Lower leg skin (tissue), 4 donors: ENCODE measurements at regions not wholly inside any gene's neighbourhood (a gene's known extent, or its start where the extent isn't known, plus 50 kb on each side); places are given as distances from the start of the nearest gene placed in this dataset.
"Not testable (repeated sequence)": the region's sequence is repeated elsewhere in the genome, so short reads cannot be mapped to it uniquely, and the experiment has no call there.

Source experiments
- DNase-seq, 2 donors: peaks; one replicate each; pipeline ENCODE4 v3.0.0-alpha.2; 2019; ENCODE audit warnings: low spot score in 2 of 2
- H3K4me3 ChIP-seq: fragments of 200-600 bp; sonication (generic); 2 replicates; pipeline ENCODE4 v1.5.1; 2017; ENCODE audit warnings: mild to moderate bottlenecking, low read depth; ENCODE audit not compliant: poor library complexity, severe bottlenecking
- CTCF ChIP-seq, 3 donors: fragments of 450-650 bp; IDR thresholded peaks; one replicate each; pipeline ENCODE4 v1.5.1; 2016; ENCODE audit warnings: antibody characterized with exemption in 3 of 3, mild to moderate bottlenecking in 3 of 3, moderate library complexity in 2 of 3
- POLR2A ChIP-seq, 2 donors: fragments of 450-650 bp; IDR thresholded peaks; one replicate each; pipeline ENCODE4 v1.6.1; 2016 to 2017; ENCODE audit warnings: antibody characterized with exemption in 2 of 2, mild to moderate bottlenecking in 1 of 2, moderate library complexity in 1 of 2
- WGBS, 2 donors: methylation state at CpG; one replicate each; pipeline ENCODE4 v1.1.5; 2018; 5-methylcytosine and 5-hydroxymethylcytosine counted together
- intact Hi-C: fragments of 100-400 bp; cut with DNase I; formaldehyde crosslinking; loops from one replicate; pipeline ENCODE4 v1.15.0; 2023; ENCODE audit warnings: low total_unique reads

GRCh38 chr12:84165998-84166571, 746.5 kb downstream of the SLC6A15 start:
- TF ChIP-seq CTCF (IDR thresholded peaks at IDR 0.05) (no peak), POLR2A (IDR thresholded peaks at IDR 0.05) (no peak)
- DNase-seq = no peak
- intact Hi-C loops = loop anchor here (5.0 kb wide), 1 partner anchor 696 kb away; no protein-coding TSS in a partner anchor
- H3K4me3 ChIP-seq = no peak overlapping the region
- 64 to 72% methylated on average over 2 of the region's 2 CpGs for WGBS, 2 donors

DNA sequence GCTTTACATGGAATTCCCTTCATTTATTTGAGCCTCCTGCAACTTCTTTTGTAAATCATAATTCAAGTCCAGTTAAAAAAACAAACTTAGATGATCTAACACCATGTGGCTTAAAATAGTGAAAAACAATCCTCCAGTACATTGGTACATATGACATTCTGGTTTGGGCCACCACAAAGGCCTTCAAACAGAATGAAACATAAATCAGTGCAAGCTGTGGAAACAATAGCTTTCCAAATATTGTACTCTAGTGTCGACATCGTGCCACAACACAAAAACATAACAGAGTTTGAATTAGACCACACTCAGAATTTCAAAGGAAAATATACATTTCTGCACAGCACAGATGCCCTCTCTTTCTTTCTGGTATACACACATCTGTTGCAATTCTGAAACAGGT, 751.3 kb downstream of the SLC6A15 start:
- intact Hi-C loops = no loop called here
- 66 to 73% methylated on average over 2 of the region's 2 CpGs for WGBS, 2 donors
- no peak for TF ChIP-seq CTCF (IDR thresholded peaks at IDR 0.05)
- no peak for TF ChIP-seq POLR2A (IDR thresholded peaks at IDR 0.05)
- no peak overlapping the region for H3K4me3 ChIP-seq
- DNase-seq = no peak

DNA sequence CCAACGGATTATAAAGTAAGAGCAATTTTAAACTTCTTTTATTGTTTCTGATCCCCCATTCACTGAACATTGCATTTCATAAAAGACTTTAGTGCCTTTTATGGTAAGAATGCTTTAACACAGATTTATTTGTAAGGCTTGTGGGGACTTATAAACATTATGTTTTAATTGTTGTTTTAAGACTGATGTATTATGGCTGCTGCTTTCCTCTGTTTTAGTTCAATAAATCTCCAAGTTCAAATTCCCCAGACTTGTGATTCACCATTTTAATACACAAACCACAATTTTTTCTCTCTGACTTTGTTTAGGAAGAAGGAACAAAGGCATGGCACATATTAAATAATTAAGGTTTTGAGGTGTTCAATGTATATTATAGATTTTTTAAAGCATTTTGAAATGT, 753.3 kb downstream of the SLC6A15 start:
- DNase-seq = no peak
- WGBS, 2 donors = 87 to 89% methylated on average over 1 of the region's 1 CpG
- intact Hi-C loops = no loop called here
- no peak overlapping the region for H3K4me3 ChIP-seq
- no peak for TF ChIP-seq CTCF (IDR thresholded peaks at IDR 0.05)
- no peak for TF ChIP-seq POLR2A (IDR thresholded peaks at IDR 0.05)

DNA sequence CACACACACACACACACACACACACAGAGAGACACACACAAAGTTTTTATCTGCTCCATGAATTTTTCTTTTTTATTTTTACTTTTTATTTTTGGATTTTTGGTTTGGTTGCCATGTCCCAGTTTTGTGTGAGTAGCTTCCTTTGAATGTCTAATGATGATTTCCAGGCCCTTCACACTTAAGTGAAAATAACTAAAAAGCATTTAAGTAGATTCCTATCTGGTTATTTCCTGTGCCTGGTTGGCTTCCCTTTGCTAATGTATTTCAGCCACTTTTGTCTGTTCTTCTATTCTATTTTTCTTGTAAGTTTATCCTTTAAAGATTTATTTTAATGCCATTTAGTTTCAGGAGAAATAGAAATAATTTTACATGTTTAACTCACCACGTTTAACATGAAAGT, 755.4 kb downstream of the SLC6A15 start:
- TF ChIP-seq CTCF (IDR thresholded peaks at IDR 0.05) = no peak
- TF ChIP-seq POLR2A (IDR thresholded peaks at IDR 0.05) = no peak
- no peak for DNase-seq
- 76 to 79% methylated on average over 1 of the region's 1 CpG for WGBS, 2 donors
- H3K4me3 ChIP-seq = no peak overlapping the region
- intact Hi-C loops = no loop called here

DNA sequence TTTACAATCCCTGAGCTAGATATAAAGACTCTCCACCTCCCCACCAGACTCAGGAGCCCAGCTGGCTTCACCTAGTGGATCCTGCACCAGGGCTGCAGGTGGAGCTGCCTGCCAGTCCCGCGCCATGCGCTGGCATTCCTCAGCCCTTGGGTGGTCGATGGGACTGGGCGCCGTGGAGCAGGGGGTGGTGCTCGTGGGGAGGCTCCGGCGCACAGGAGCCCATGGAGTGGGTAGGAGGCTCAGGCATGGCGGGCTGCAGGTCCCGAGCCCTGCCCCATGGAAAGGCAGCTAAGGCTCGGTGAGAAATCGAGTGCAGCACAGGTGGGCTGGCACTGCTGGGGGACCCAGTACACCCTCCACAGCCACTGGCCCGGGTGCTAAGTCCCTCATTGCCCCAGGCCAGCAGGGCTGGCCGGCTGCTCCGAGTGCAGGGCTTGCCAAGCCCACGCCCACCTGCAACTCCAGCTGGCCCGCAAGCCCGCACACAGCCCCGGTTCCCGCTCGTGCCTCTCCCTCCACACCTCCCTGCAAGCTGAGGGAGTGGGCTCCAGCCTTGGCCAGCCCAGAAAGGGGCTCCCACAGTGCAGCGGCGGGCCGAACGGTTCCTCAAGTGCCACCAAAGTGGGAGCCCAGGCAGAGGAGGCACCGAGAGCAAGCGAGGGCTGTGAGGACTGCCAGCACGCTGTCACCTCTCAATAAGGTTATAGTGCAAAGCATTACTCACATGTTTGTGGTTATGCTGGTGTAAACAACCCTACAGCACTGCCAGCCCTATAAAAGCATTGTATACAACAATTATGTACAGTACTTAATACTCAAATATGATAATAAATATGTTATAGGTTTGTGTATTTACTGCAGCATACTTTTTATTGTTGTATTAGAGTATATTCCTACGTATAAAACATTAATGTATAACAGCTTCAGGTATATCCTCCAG, 757.3 kb downstream of the SLC6A15 start:
- 94 to 96% methylated on average over 27 to 28 of the region's 30 CpGs for WGBS, 2 donors
- DNase-seq = peak in 1 of 2 donors; percentile 43
- H3K4me3 ChIP-seq, intact Hi-C loops: not testable (repeated sequence)

DNA sequence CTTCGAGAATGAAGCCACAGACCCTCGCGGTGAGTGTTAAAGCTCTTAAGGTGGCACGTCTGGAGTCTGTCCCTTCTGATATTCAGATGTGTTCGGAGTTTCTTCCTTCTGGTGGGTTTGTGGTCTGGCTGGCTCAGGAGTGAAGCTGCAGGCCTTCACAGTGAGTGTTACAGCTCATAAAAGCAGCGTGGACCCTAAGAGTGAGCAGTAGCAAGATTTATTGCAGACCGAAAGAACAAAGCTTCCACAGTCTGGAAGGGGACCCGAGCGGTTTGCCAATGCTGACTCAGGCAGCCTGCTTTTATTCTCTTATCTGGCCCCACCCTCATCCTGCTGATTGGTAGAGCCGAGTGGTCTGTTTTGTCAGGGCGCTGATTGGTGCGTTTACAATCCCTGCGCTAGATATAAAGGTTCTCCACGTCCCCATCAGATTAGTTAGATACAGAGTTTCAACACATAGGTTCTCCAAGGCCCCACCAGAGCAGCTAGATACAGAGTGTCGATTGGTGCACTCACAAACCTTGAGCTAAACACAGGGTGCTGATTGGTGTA, 758.1 kb downstream of the SLC6A15 start:
- intact Hi-C loops, H3K4me3 ChIP-seq: not testable (repeated sequence)
- WGBS, 2 donors = 88 to 93% methylated on average over 15 of the region's 15 CpGs
- DNase-seq = peak in 1 of 2 donors; percentile 58
